ENCODE measurements at regions not wholly inside any gene's neighbourhood (a gene's known extent, or its start where the extent isn't known, plus 50 kb on each side); places are given as distances from the start of the nearest gene placed in this dataset.

GRCh38 chr11:26045082-26045481, 286.8 kb upstream of the ANO3 start:
- no peak for DNase-seq

DNA sequence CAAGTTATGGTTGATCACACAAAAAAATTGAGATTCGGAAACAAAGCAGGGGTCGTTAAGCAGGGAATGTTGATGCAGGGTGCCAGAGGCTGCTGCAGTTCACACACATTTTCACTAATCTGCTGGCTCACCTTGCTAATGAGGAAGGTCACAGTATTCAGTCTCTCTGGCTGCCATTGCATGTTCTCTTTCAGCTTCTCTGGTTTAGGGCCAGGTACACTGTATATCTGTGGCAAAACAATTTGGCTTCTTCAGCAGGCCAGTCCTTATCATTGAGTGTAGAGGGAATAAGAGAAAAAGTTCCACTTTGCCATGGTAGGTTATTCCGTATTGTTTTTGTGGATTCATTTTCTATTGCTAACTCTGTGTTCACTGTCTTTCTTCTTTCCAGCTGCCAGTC, 283.7 kb upstream of the ANO3 start:
- DNase-seq, result no peak

DNA sequence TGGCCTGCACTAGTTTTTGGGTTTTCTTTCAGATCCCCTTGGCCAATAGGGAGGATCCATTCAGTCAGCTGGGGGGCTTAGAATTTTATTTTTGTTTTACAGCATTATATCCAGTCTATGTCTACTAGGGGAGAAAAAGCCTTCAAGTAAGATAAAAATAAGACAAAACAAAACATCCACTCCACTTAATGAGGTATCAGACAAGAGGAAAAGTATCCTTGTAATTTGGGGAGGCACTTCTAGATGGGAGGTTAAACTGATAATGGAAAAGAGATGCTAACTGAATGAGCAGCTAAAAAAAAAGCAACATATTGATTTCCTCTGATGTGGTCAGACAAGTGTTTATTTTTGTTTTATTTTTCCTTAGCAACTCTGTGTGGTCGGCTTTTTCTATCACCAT, 278.0 kb upstream of the ANO3 start:
- no peak for DNase-seq

- no peak for DNase-seq
These were observed 269.3 kb upstream of the ANO3 start for GRCh38 chr11:26062660-26063059.

GRCh38 chr11:26063915-26064314, 268.0 kb upstream of the ANO3 start:
- DNase-seq, result no peak

- DNase-seq, result no peak
These were observed 266.0 kb upstream of the ANO3 start for GRCh38 chr11:26065944-26066343.

GRCh38 chr11:26070714-26071380, 261.1 kb upstream of the ANO3 start:
- DNase-seq, result no peak

DNA sequence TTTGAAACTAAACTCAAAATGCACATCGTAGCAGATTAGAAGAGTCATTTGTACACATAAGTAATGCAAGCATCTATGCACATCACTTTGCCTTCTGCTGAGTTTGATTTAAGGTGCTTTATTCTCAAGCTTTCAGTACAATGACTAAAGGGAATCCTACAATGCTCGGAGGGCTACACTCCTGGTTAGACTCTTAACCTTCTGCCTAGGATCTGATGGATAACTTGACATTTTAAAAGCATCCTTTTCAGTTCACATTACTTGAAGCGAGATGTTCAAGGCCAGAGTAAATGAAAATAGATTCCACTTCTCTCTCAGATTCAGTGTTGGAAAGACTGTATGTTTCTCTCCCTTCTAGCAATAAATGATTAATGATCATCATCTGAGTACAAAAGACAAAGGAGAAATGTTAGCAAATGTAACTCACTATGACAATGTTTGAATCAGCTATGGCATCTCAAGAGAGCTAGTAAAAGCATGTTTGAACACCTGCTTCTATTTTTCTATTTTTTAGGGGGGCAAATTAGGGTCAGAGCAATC, 259.2 kb upstream of the ANO3 start:
- no peak for DNase-seq

- DNase-seq, result peak in 1 of 14 donors; percentile 62
These were observed 258.3 kb upstream of the ANO3 start for GRCh38 chr11:26073646-26074045.

- DNase-seq, result no peak
These were observed 255.5 kb upstream of the ANO3 start for GRCh38 chr11:26076233-26076990.

DNA sequence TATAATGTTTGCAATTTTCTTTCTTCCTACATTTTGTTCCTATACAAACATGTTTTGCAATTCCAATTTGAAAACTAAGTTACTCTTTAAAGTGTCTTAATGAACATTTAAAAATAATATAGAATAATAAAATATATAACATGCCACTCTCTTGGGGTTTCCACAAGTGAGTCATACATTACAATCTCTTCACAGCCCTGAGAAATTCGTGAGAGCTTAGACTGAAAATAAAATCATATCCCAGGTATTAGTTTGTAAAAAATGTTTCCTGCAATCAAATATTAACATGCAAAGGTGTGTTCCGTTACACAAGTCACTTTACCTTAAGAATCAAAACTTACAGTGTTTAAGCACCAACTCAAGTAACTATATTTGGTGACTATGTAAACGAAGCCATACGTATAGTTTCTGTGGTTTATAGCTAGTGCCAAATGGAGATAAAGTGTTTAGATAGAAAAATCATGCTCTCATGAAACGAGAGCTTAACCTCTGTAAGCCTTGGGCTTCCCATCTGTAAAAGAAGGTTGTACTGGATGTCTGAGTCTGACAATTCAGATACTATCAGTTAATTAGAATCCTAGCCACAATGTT, 253.6 kb upstream of the ANO3 start:
- no peak for DNase-seq

DNA sequence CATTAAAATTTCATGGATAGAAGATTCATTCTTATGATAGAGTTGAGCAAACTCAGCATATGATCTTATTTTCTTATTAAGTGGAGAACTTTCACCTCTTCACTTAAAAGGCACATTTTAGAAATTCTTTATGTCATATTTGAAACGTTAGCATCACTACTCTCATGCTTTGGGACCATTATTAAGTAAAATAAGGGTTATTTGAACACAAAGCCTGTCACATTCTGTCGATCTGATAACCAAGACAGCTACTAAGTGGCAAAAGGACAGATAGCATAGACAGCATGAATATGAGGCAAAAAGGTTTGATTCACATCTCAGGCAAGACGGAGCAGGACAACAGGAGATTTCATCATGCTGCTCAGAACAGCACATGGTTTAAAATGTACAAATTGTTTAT, 247.6 kb upstream of the ANO3 start:
- DNase-seq, result no peak

- no peak for DNase-seq
These were observed 245.9 kb upstream of the ANO3 start for GRCh38 chr11:26086028-26086427.

DNA sequence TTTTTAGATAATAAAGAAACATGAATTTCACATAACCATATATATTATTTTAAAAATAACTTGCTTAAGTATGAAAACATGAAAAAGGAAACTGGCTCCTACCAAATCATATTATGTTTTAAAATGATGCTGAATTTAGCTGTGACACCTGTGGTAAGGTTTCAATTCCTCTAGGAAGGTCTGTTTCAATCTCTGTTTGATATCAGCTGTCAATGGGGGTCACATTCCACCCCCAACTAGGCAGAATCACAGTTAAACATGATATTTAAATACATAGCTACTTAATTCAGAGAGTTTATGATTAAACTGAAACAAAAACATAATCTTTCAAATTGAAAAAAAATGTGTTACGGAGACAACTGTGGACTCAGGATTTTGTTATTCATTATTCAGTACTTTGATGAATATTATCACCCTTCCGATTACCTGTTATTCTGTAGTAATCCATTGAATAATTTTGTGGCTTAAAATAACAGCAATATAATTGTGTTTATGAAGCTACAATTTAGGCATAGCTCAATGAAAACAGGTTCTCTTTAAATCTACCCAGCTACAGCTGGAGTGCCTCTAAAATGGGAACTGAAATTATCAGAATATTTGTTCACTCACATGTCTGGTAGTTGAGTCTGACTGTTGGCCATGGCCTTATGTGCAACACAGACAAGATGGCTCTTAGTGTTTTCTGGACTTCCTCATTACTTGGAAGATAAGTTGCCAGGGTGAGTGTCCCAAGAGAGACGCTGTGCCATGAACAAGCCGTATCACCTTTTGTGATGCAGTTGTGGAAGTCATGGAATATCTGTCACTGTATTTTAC, 244.6 kb upstream of the ANO3 start:
- no peak for DNase-seq

GRCh38 chr11:26088391-26088790, 243.5 kb upstream of the ANO3 start:
- no peak for DNase-seq

GRCh38 chr11:26090651-26091050, 241.3 kb upstream of the ANO3 start:
- DNase-seq, result no peak

GRCh38 chr11:26093206-26093605, 238.7 kb upstream of the ANO3 start:
- DNase-seq, result no peak

GRCh38 chr11:26095340-26095739, 236.6 kb upstream of the ANO3 start:
- no peak for DNase-seq

- DNase-seq, result no peak
These were observed 235.5 kb upstream of the ANO3 start for GRCh38 chr11:26096451-26096850.

DNA sequence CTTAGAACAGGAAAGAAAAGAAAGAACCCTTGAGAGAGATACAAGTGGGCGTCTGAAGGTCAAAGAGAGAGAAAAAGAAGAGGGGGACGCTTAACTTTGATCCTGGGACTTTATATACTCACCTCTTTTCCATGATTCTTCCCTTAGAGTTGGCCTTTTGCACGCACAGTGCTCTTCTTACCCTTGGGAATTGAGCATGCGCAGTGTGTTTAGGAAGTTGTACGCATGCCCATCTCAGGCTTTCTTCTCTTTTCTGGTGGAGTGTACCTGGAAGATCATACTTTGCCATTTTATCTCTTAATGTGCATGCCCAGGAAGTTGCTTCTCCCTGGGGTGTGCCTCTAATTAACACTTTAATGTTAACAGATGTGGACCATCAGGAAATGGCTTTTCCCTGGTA, 229.6 kb upstream of the ANO3 start:
- DNase-seq, result no peak

DNA sequence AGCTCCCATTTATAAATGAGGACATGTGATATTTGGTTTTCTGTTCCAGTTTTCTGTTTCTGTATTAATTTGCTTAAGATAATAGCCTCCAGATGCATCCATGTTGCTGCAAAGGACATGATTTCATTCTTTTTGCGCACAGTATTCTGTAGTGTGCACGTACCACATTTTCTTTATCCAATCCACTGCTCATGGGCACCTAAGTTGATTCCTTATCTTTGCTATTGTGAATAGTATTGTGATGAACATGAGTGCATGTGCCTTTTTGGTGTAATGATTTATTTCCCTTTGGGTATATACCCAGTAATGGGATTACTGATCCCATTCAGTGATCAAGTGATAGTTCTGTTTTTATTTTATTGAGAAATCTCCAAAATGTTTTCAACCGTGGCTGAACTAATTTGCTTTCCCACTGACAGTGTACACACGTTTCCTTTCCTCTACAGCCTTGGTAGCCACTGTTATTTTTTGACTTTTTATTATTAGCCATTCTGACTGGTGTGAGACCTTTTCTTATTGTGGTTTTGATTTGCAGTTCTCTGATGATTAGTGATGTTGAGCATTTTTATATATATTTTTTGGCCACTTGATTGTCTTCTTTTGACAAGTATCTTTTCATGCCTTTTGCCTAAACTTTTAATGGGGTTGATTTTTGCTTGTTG, 226.0 kb upstream of the ANO3 start:
- no peak for DNase-seq

GRCh38 chr11:26106726-26107125, 225.2 kb upstream of the ANO3 start:
- DNase-seq, result no peak

Measured in C1 segment of cervical spinal cord (tissue), 14 donors.